Liver (tissue), 3 donors: ENCODE measurements at regions not wholly inside any gene's neighbourhood (a gene's known extent, or its start where the extent isn't known, plus 50 kb on each side); places are given as distances from the start of the nearest gene placed in this dataset.

Source experiments
- CTCF ChIP-seq: fragments of 150-350 bp; IDR thresholded peaks from 2 replicates; pipeline ENCODE4 v1.5.1; 2017; ENCODE audit warnings: improper control_type of control experiment, low read depth, low read length; ENCODE audit not compliant: missing input control
- FOXA1 ChIP-seq: IDR thresholded peaks from 2 replicates; pipeline ENCODE4 v1.6.1; 2016; ENCODE audit warnings: antibody characterized with exemption
- TAF1 ChIP-seq: conservative IDR thresholded peaks from 2 replicates; pipeline ENCODE4 v1.6.1; 2016; ENCODE audit warnings: antibody characterized with exemption, mild to moderate bottlenecking
- donor health status: healthy.
- donor health status: healthy.

- no peak for TF ChIP-seq CTCF
- no peak for TF ChIP-seq TAF1
- no peak for TF ChIP-seq FOXA1
Measured at GRCh38 chr9:118665226-118665919, 703.9 kb downstream of the BRINP1 start.
